Stomach (tissue), 4 donors: ENCODE measurements at regions not wholly inside any gene's neighbourhood (a gene's known extent, or its start where the extent isn't known, plus 50 kb on each side); places are given as distances from the start of the nearest gene placed in this dataset.

Experiments
- EP300 ChIP-seq: sonication (generic); formaldehyde crosslinking; IDR thresholded peaks from one replicate; pipeline ENCODE4 v1.6.1; 2017; ENCODE audit warnings: antibody characterized with exemption
- TF ChIP-seq, protein P1 (sequence below), 7 experiments: fragments of 450-650 bp in 4 of 7; fragments of 200-600 bp in 3 of 7; sonication (generic) in 3 of 7; IDR thresholded peaks; one replicate each; pipeline ENCODE4 v1.5.1; 2016 to 2019; ENCODE audit warnings: antibody characterized with exemption in 7 of 7, control low read depth in 2 of 7, mild to moderate bottlenecking in 1 of 7

DNA sequence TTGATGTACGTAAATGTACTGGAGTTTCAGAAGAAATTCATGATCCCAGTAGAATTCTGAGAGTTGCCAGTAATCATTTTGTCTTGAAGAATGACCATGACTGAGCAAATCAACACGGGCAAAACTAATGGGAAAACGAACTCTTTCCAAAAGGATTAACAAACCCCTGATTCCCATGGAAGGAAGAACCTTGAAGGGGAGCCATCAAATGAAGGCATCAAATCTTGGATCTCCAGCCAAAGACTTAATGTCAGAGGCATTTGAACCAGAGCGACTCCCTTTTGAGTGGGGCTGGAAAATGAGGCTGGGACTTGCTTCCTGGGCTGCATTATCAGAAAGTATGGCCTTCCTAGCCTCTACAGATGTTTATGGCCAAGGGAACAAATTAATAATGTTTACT is 364.4 kb upstream of the PRKCQ start:
- TF ChIP-seq, protein P1, sequence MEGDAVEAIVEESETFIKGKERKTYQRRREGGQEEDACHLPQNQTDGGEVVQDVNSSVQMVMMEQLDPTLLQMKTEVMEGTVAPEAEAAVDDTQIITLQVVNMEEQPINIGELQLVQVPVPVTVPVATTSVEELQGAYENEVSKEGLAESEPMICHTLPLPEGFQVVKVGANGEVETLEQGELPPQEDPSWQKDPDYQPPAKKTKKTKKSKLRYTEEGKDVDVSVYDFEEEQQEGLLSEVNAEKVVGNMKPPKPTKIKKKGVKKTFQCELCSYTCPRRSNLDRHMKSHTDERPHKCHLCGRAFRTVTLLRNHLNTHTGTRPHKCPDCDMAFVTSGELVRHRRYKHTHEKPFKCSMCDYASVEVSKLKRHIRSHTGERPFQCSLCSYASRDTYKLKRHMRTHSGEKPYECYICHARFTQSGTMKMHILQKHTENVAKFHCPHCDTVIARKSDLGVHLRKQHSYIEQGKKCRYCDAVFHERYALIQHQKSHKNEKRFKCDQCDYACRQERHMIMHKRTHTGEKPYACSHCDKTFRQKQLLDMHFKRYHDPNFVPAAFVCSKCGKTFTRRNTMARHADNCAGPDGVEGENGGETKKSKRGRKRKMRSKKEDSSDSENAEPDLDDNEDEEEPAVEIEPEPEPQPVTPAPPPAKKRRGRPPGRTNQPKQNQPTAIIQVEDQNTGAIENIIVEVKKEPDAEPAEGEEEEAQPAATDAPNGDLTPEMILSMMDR (IDR thresholded peaks at IDR 0.05) = no peak
- TF ChIP-seq EP300 = no peak
